IMR-90 (cell line): ENCODE measurements at regions not wholly inside any gene's neighbourhood (a gene's known extent, or its start where the extent isn't known, plus 50 kb on each side); places are given as distances from the start of the nearest gene placed in this dataset.

Experiments used
- ATAC-seq: fragments of 200-7000 bp; cut with Tn5 transposase; 2 replicates; pipeline ENCODE4 v1.9.1; 2020; ENCODE audit warnings: low read depth, mild to moderate bottlenecking, moderate library complexity
- BruUV-seq: library from RNA; stranded (reverse); fragments of 400-500 nt; replicated peaks from 2 replicates; lab custom pipeline; 2021; lab: Mats Ljungman, UMichigan
- CTCF ChIA-PET: fragments of 300-600 bp; formaldehyde crosslinking; extraction: SDS; loops from one replicate; lab custom pipeline; 2021; ENCODE audit warnings: antibody characterized with exemption; lab: Yijun Ruan, JAX
- POLR2A ChIA-PET: fragments of 300-600 bp; sonication (Branson Sonifier 250); formaldehyde crosslinking; loops from one replicate; lab custom pipeline; 2022; ENCODE audit warnings: antibody characterized with exemption; ENCODE audit not compliant: unreplicated experiment; lab: Charles Lee
- DNase-seq: peaks from one replicate; pipeline ENCODE4 v3.0.0; 2013
- H2AFZ ChIP-seq: replicated peaks from 2 replicates; pipeline ENCODE3; 2013; ENCODE audit warnings: low read length, mild to moderate bottlenecking; ENCODE audit not compliant: poor library complexity
- H2AK5ac ChIP-seq: 2 replicates; pipeline ENCODE4 v1.6.1; 2013; ENCODE audit warnings: low read depth, low read length, inconsistent platforms
- H2AK9ac ChIP-seq: replicated peaks from 2 replicates; pipeline ENCODE3; 2013; ENCODE audit warnings: mild to moderate bottlenecking, low read depth, low read length, moderate library complexity; ENCODE audit not compliant: poor library complexity
- H2BK120ac ChIP-seq: 2 replicates; pipeline ENCODE4 v1.6.1; 2013; ENCODE audit warnings: low read depth, low read length, inconsistent platforms
- H2BK15ac ChIP-seq: 3 replicates; pipeline ENCODE4 v1.6.1; 2013; ENCODE audit warnings: low read depth, low read length, inconsistent platforms
- H2BK20ac ChIP-seq: 2 replicates; pipeline ENCODE4 v1.6.1; 2013; ENCODE audit warnings: low read depth, mild to moderate bottlenecking, inconsistent platforms, low read length, moderate library complexity
- H2BK5ac ChIP-seq: 2 replicates; pipeline ENCODE4 v1.6.1; 2013; ENCODE audit warnings: mild to moderate bottlenecking, low read depth, low read length, inconsistent platforms; ENCODE audit not compliant: poor library complexity, severe bottlenecking
- H3K14ac ChIP-seq: replicated peaks from 2 replicates; pipeline ENCODE4 v1.6.1; 2013; ENCODE audit warnings: low read depth, low read length, inconsistent platforms
- H3K18ac ChIP-seq: 2 replicates; pipeline ENCODE4 v1.6.1; 2013; ENCODE audit warnings: low read depth, low read length, control low read depth
- H3K23ac ChIP-seq: 2 replicates; pipeline ENCODE4 v1.6.1; 2013; ENCODE audit warnings: low read depth, low read length, inconsistent platforms
- H3K27ac ChIP-seq: 2 replicates; pipeline ENCODE4 v1.5.1; 2013; ENCODE audit warnings: mild to moderate bottlenecking, control low read depth, low read length; ENCODE audit not compliant: insufficient read depth
- H3K27me3 ChIP-seq: 2 replicates; pipeline ENCODE4 v1.6.1; 2013; ENCODE audit warnings: low read length; ENCODE audit not compliant: control insufficient read depth, insufficient read depth
- H3K36me3 ChIP-seq: 2 replicates; pipeline ENCODE4 v1.6.1; 2013; ENCODE audit warnings: low read length, mixed read lengths; ENCODE audit not compliant: control insufficient read depth, insufficient read depth
- H3K4ac ChIP-seq: 2 replicates; pipeline ENCODE4 v1.6.1; 2013; ENCODE audit warnings: low read depth, low read length, inconsistent platforms
- H3K4me1 ChIP-seq: 2 replicates; pipeline ENCODE4 v1.6.1; 2013; ENCODE audit warnings: low read length, mixed read lengths; ENCODE audit not compliant: control insufficient read depth, insufficient read depth
- H3K4me2 ChIP-seq: 2 replicates; pipeline ENCODE4 v1.6.1; 2013; ENCODE audit warnings: low read depth, mild to moderate bottlenecking, control low read depth, low read length, moderate library complexity
- H3K4me3 ChIP-seq: 2 replicates; pipeline ENCODE4 v1.5.1; 2013; ENCODE audit warnings: low read depth, mild to moderate bottlenecking, control low read depth, low read length, moderate library complexity; ENCODE audit not compliant: insufficient read depth
- H3K56ac ChIP-seq: 2 replicates; pipeline ENCODE4 v1.6.1; 2013; ENCODE audit warnings: low read length, inconsistent platforms; ENCODE audit not compliant: insufficient read depth; ENCODE audit errors: extremely low read depth
- H3K79me1 ChIP-seq, 2 experiments: 2 replicates each; pipeline ENCODE4 v1.6.1; 2013; ENCODE audit warnings: low read length in 2 of 2, inconsistent platforms in 1 of 2, low read depth in 1 of 2
- H3K9ac ChIP-seq: 2 replicates; pipeline ENCODE4 v1.6.1; 2013; ENCODE audit warnings: low read depth, low read length, control low read depth
- H3K9me1 ChIP-seq: 2 replicates; pipeline ENCODE4 v1.6.1; 2013; ENCODE audit warnings: low read length, inconsistent platforms; ENCODE audit not compliant: insufficient read depth
- H3K9me3 ChIP-seq: 2 replicates; pipeline ENCODE4 v1.6.1; 2013; ENCODE audit warnings: low read length; ENCODE audit not compliant: control insufficient read depth, insufficient read depth
- H4K20me1 ChIP-seq: 2 replicates; pipeline ENCODE4 v1.6.1; 2013; ENCODE audit warnings: low read length, inconsistent platforms; ENCODE audit not compliant: insufficient read depth
- H4K5ac ChIP-seq: 2 replicates; pipeline ENCODE4 v1.6.1; 2013; ENCODE audit warnings: mild to moderate bottlenecking, low read depth, low read length, control low read depth
- H4K8ac ChIP-seq, 2 experiments: 2 replicates each; pipeline ENCODE4 v1.6.1; 2013; ENCODE audit warnings: low read depth in 2 of 2, low read length in 2 of 2, control low read depth in 1 of 2, inconsistent platforms in 1 of 2
- H4K91ac ChIP-seq: 2 replicates; pipeline ENCODE4 v1.6.1; 2013; ENCODE audit warnings: low read depth, low read length, inconsistent platforms; ENCODE audit not compliant: insufficient read depth
- BHLHE40 ChIP-seq: fragments of 150-350 bp; IDR thresholded peaks from 2 replicates; pipeline ENCODE4 v1.6.1; 2016; ENCODE audit warnings: mild to moderate bottlenecking, low read depth, low read length
- CHD1 ChIP-seq: IDR thresholded peaks from 2 replicates; pipeline ENCODE4 v1.6.1; 2012; ENCODE audit warnings: low read depth, low read length, improper control_type of control experiment
- CTCF ChIP-seq: conservative IDR thresholded peaks from 2 replicates; pipeline ENCODE4 v1.5.1; 2012; ENCODE audit warnings: mild to moderate bottlenecking, low read depth, low read length, improper control_type of control experiment
- FOS ChIP-seq: fragments of 150-350 bp; IDR thresholded peaks from 2 replicates; pipeline ENCODE4 v1.6.1; 2016; ENCODE audit warnings: low read depth, low read length
- MAFK ChIP-seq: IDR thresholded peaks from 2 replicates; pipeline ENCODE4 v1.6.1; 2012; ENCODE audit warnings: low read depth, low read length, improper control_type of control experiment
- MAZ ChIP-seq: IDR thresholded peaks from 2 replicates; pipeline ENCODE4 v1.6.1; 2012; ENCODE audit warnings: low read depth, mild to moderate bottlenecking, low read length, improper control_type of control experiment, moderate library complexity, borderline replicate concordance
- MXI1 ChIP-seq: IDR thresholded peaks from 2 replicates; pipeline ENCODE4 v1.6.1; 2012; ENCODE audit warnings: low read depth, mild to moderate bottlenecking, low read length, moderate library complexity, borderline replicate concordance
- NFE2L2 ChIP-seq: fragments of 150-350 bp; IDR thresholded peaks from 2 replicates; pipeline ENCODE4 v1.6.1; 2016; ENCODE audit warnings: low read depth, mild to moderate bottlenecking, low read length
- RCOR1 ChIP-seq: IDR thresholded peaks from 2 replicates; pipeline ENCODE4 v1.6.1; 2012; ENCODE audit warnings: mild to moderate bottlenecking, low read length, improper control_type of control experiment; ENCODE audit not compliant: insufficient replicate concordance
- RFX5 ChIP-seq: IDR thresholded peaks from 2 replicates; pipeline ENCODE4 v1.8.0; 2012; ENCODE audit warnings: low read depth, mild to moderate bottlenecking, low read length, moderate library complexity
- SMC3 ChIP-seq: fragments of 150-350 bp; IDR thresholded peaks from 2 replicates; pipeline ENCODE4 v1.6.1; 2016; ENCODE audit warnings: low read depth, mild to moderate bottlenecking, antibody characterized with exemption, low read length, moderate library complexity
- whole genome bisulfite sequencing, 2 experiments: methylation state at CpG; one replicate each; pipeline versions ENCODE4 v1.1.5 to v1.1.7; 2013; ENCODE audit warnings: missing lambda C conversion rate in 2 of 2; ENCODE audit not compliant: insufficient read length in 1 of 2; ENCODE audit errors: extremely low coverage in 2 of 2; 5-methylcytosine and 5-hydroxymethylcytosine counted together
- dilution Hi-C: fragments of 300-500 bp; cut with HindIII; formaldehyde crosslinking; loops from one replicate; pipeline ENCODE4 v1.14.3; 2018; ENCODE audit warnings: low sequenced_read_pairs; ENCODE audit not compliant: unreplicated experiment
- in situ Hi-C: fragments of 300-500 bp; cut with MboI; formaldehyde crosslinking; loops from 3 replicates; pipeline ENCODE4 v1.14.3; 2019; ENCODE audit warnings: low sequenced_read_pairs, inconsistent platforms, mixed read lengths
- intact Hi-C: fragments of 100-400 bp; cut with micrococcal nuclease; formaldehyde crosslinking; loops from 2 replicates; pipeline ENCODE4 v1.10.0; 2022
- TF ChIP-seq, protein P1 (sequence below): fragments of 150-350 bp; IDR thresholded peaks from 2 replicates; pipeline ENCODE4 v1.6.1; 2017; ENCODE audit warnings: mild to moderate bottlenecking, antibody characterized with exemption, low read length, low read depth
- TF ChIP-seq, protein P2 (sequence below): fragments of 150-350 bp; IDR thresholded peaks from 2 replicates; pipeline ENCODE4 v1.6.1; 2016; ENCODE audit warnings: low read depth, mild to moderate bottlenecking, low read length, moderate library complexity, borderline replicate concordance

GRCh38 chr10:22849077-22849805 lies 78.6 kb upstream of the ARMC3 start:
- Histone ChIP-seq H2BK5ac (no peak overlapping the region), H2BK120ac (0 out of 2 replicates have a peak overlapping the region, but pooled peaks have one; percentile 32), H2BK20ac (no peak overlapping the region), H3K9me3 (no peaks in the 10 kb centered on the region), H3K56ac (no peak overlapping the region), H3K18ac (no peak overlapping the region; the same call in 1 of the 2 replicates), H3K9me1 (no peaks in the 10 kb centered on the region), H3K14ac (no peak overlapping the region), H3K4me3 (0 out of 2 replicates have a peak overlapping the region, but pooled peaks have one; percentile 9), H3K27me3 (no peaks in the 10 kb centered on the region; the same call in 1 of the 2 replicates), H4K5ac (no peak overlapping the region), H4K8ac (peak overlapping the region in 1 of 2 experiments; percentile 40; a peak in 1 of 4 replicates), H2BK15ac (no peak overlapping the region; the same call in 2 of the 3 replicates), H3K9ac (0 out of 2 replicates have a peak overlapping the region, but pooled peaks have one; percentile 36), H3K4ac (no peak overlapping the region), H2AK5ac (no peak overlapping the region), H3K27ac (no peak overlapping the region), H2AFZ (peak overlapping the region; percentile 53), H3K23ac (no peak overlapping the region), H3K4me1 (no peaks in the 10 kb centered on the region), H4K91ac (no peak overlapping the region), H3K36me3 (no peaks in the 10 kb centered on the region), H4K20me1 (no peaks in the 10 kb centered on the region), H2AK9ac (peak overlapping the region; percentile 6), H3K4me2 (peak overlapping the region; percentile 41), H3K79me1 (no peaks in the 10 kb centered on the region)
- BruUV-seq = no TSS peak
- dilution Hi-C loops (no loop called here), in situ Hi-C loops (no loop called here), intact Hi-C loops (loop anchor here (10.0 kb wide), 1 partner anchor 274 kb away; no protein-coding TSS in a partner anchor)
- ATAC-seq (peak; percentile 75), DNase-seq (no peak)
- CTCF ChIA-PET = no interaction called here
- no peak for TF ChIP-seq SMC3
- no peak for TF ChIP-seq RCOR1
- no peak for TF ChIP-seq RFX5
- TF ChIP-seq, protein P1, sequence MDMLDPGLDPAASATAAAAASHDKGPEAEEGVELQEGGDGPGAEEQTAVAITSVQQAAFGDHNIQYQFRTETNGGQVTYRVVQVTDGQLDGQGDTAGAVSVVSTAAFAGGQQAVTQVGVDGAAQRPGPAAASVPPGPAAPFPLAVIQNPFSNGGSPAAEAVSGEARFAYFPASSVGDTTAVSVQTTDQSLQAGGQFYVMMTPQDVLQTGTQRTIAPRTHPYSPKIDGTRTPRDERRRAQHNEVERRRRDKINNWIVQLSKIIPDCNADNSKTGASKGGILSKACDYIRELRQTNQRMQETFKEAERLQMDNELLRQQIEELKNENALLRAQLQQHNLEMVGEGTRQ = no peak
- TF ChIP-seq, protein P2, sequence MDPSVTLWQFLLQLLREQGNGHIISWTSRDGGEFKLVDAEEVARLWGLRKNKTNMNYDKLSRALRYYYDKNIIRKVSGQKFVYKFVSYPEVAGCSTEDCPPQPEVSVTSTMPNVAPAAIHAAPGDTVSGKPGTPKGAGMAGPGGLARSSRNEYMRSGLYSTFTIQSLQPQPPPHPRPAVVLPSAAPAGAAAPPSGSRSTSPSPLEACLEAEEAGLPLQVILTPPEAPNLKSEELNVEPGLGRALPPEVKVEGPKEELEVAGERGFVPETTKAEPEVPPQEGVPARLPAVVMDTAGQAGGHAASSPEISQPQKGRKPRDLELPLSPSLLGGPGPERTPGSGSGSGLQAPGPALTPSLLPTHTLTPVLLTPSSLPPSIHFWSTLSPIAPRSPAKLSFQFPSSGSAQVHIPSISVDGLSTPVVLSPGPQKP = no peak
- no peak for TF ChIP-seq MXI1
- no peak for TF ChIP-seq CTCF
- no peak for TF ChIP-seq FOS
- TF ChIP-seq NFE2L2 = no peak
- no peak for TF ChIP-seq MAFK
- TF ChIP-seq MAZ = no peak
- TF ChIP-seq BHLHE40 = no peak
- no peak for TF ChIP-seq CHD1
- 77% methylated on average over 4 of the region's 12 CpGs; no CpG with 5 or more reads in 1 of the 2 experiments for WGBS, 2 experiments
- POLR2A ChIA-PET = no interaction called here
